ENCODE measurements at regions not wholly inside any gene's neighbourhood (a gene's known extent, or its start where the extent isn't known, plus 50 kb on each side); places are given as distances from the start of the nearest gene placed in this dataset.

DNA sequence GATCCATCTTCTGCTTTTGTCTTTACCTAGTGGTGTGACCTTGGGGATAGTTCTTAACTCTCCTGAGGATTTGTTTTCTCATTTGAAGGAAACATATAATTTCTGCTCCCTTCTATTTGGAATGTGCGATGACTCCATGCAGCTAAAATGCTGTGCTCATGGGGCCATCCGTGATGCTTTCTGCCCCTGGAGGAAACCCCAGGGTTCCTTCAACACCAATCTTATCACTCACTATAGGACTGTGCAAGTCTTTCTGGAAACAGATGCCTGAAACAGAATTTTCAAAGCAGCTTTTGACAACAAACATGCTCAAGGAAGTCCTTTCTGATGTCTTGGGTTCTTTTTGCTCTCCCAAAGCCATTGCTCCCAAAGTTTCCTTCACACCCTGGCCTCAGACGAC, 128.8 kb upstream of the GGTLC1 start:
- ATAC-seq, result no peak
- Mint-ChIP-seq H3K4me3 (no peak overlapping the region), H3K4me1 (peaks cover 9% of the 10 kb centered on the region), H3K27me3 (peaks cover 13% of the 10 kb centered on the region), H3K36me3 (no peaks in the 10 kb centered on the region), H3K27ac (no peak overlapping the region), H3K9me3 (peaks cover 3% of the 10 kb centered on the region)

DNA sequence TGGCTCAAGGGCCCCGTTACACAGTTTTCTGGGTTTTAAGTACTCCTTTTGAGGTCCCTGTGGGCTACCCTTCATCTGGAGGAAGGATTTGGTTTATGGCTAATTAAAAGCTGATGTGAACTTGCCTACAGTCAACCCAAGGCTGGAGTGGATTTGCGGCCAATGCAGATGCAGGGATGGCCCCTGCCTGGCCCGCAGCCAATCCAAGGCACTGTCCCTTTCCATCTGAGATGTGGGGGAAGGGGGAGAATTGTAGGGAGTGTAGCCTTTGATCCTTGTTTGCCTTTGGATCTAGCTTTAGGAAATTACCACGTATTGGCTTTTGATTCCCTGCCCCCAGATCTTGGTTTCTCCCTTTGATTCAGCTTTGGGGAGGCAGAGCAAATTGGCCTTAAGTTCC, 128.0 kb upstream of the GGTLC1 start:
- Mint-ChIP-seq H3K36me3 (no peaks in the 10 kb centered on the region), H3K27ac (no peak overlapping the region), H3K9me3 (peaks cover 3% of the 10 kb centered on the region), H3K27me3 (peaks cover 13% of the 10 kb centered on the region), H3K4me1 (peaks cover 9% of the 10 kb centered on the region), H3K4me3 (no peak overlapping the region)
- no peak for ATAC-seq

DNA sequence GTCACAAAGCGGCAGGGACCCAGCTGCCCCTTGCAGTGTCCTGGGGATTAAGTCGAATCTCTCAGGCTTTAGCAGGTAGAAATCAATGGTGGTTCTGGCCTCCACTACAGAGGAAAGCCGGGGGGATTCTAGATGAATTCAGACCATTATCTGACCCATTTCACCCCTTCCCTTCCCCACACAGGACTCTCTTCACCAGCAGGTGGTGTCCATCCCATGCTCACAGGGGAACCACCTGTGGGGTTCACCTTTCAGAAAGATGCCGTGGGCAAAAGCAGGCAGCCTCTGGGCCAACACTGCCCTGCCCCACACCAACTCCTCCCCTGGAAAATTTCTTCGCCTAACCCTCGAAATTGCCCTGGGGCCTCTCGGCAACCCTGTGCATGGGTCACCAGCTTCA, 123.8 kb upstream of the GGTLC1 start:
- Mint-ChIP-seq H3K36me3 (no peaks in the 10 kb centered on the region), H3K27ac (no peak overlapping the region), H3K27me3 (peaks cover under 1% of the 10 kb centered on the region), H3K9me3 (no peaks in the 10 kb centered on the region), H3K4me1 (peaks cover 6% of the 10 kb centered on the region), H3K4me3 (no peak overlapping the region)
- ATAC-seq, result no peak

DNA sequence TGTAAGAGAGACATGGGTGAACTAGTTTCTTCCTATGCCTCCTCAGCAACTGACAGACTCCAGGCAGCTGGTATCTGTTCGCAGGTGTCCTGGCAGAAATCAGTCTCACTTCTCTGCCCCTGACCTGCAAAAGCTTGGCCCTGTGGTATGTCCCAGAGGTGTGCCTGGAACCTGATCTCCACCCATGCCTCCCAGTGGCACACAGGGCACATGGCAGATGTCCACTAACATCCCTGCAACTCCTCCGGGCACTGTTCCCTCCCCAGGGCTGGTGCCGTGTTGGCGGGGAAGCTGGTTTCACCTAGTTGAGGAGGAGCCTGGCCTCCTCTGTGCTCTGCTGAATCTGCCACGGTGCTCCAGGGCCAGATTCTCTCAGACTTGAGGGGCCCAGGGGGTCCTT, 123.3 kb upstream of the GGTLC1 start:
- Mint-ChIP-seq H3K4me1 (peaks cover 6% of the 10 kb centered on the region), H3K27ac (no peak overlapping the region), H3K36me3 (no peaks in the 10 kb centered on the region), H3K9me3 (no peaks in the 10 kb centered on the region), H3K27me3 (no peaks in the 10 kb centered on the region), H3K4me3 (no peak overlapping the region)
- no peak for ATAC-seq

DNA sequence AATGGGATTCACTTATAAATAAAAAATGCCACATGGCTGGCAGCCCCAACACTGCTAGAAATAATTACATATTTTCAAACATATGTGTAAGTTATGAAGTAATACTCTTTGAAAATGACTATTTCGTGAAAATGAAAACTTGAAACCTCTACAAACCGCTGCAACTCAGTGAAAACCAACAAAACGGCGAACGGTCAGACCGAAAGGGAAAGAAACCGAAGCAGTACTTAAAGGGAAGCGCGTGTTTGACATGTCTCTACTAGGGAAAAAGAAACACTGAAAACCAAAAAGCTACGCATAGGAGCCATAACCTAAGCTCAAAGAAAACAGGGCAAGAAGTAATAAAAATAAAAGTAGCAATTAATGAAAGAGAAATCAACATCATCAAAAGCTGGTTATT, 121.0 kb upstream of the GGTLC1 start:
- peaks cover 6% of the 10 kb centered on the region for H3K4me1 Mint-ChIP-seq
- no peaks in the 10 kb centered on the region for H3K27me3 Mint-ChIP-seq
- H3K4me3 Mint-ChIP-seq, result peak overlapping the region; percentile 62
- H3K36me3 Mint-ChIP-seq, result no peaks in the 10 kb centered on the region
- no peak overlapping the region for H3K27ac Mint-ChIP-seq
- no peak for ATAC-seq
- H3K9me3 Mint-ChIP-seq, result no peaks in the 10 kb centered on the region

DNA sequence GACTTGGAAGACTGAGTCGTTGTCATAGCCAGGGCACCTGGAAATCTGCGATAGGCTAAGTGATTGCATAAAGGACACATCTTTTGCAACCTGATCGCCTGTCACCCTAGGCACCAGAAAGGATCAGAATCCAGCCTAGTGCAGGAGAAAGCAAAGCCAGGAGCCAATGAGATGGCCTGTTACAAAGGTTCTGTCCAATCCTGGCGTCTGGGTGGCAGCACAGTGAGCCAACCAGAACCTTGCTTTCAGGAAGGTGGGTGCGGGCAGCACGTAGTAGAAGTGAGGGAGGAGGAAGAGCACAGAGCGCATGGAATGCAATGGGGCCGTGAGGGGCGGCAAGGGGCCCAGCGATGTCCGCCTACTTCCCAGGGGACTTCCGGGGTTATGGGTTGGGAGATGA, 120.4 kb upstream of the GGTLC1 start:
- no peaks in the 10 kb centered on the region for H3K36me3 Mint-ChIP-seq
- H3K4me3 Mint-ChIP-seq, result peak overlapping the region; percentile 62
- H3K9me3 Mint-ChIP-seq, result no peaks in the 10 kb centered on the region
- H3K4me1 Mint-ChIP-seq, result peaks cover 6% of the 10 kb centered on the region
- peak; percentile 67 for ATAC-seq
- H3K27ac Mint-ChIP-seq, result no peak overlapping the region
- H3K27me3 Mint-ChIP-seq, result no peaks in the 10 kb centered on the region

DNA sequence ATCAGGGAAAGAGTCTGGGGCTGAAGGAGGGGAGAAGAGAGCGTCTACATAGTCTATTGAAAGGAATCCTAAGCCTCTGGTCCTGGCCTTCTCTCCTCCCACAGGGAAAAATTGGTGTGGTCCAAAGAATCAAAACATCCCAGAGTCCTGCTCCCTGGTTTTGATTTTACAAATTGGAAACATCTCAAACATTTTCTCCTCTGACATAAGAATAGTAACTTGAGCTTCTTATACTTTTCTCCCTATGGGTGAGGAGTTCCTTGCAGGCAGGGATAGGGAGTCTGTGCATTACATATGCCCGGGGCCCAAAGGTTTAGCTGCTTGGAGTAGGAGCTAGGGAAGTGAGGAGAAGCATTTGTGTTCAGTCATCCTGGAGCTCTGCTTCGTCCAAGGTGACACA, 120.0 kb upstream of the GGTLC1 start:
- no peak for ATAC-seq
- Mint-ChIP-seq H3K9me3 (no peaks in the 10 kb centered on the region), H3K4me1 (peaks cover 6% of the 10 kb centered on the region), H3K27ac (no peak overlapping the region), H3K36me3 (no peaks in the 10 kb centered on the region), H3K4me3 (no peak overlapping the region), H3K27me3 (no peaks in the 10 kb centered on the region)

DNA sequence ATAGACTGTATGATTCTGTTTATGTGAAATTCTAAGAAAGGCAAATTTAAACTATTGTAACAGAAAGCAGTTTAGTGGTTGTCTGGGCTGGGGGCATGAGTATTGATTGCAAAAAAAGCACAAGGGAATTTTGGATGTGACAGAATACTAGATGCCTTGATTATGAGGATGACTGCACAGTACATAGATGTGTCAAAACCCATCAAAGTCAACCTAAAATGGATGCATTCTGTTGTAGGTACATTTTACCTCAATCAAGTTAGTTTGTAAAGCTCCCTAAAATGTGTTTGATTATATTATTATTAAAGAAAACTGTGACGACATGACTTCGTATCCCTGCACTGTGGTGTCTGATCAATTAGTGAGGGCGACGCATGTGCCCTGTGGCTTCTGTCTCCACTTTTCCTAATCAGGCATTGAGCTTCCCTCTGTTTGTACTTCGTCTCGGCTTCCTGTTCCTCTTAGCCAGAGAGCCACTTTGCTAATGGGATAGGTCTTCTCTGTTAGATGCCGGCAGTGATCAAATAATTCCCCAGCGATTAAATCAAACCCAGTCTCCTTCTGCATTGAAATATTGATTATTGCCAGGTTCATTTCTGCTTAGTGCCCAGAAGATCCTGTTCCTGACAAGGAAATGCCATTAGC, 118.3 kb upstream of the GGTLC1 start:
- no peaks in the 10 kb centered on the region for H3K36me3 Mint-ChIP-seq
- no peaks in the 10 kb centered on the region for H3K9me3 Mint-ChIP-seq
- ATAC-seq, result no peak
- H3K27ac Mint-ChIP-seq, result no peak overlapping the region
- no peak overlapping the region for H3K4me3 Mint-ChIP-seq
- peaks cover 6% of the 10 kb centered on the region for H3K4me1 Mint-ChIP-seq
- H3K27me3 Mint-ChIP-seq, result peaks cover 12% of the 10 kb centered on the region

DNA sequence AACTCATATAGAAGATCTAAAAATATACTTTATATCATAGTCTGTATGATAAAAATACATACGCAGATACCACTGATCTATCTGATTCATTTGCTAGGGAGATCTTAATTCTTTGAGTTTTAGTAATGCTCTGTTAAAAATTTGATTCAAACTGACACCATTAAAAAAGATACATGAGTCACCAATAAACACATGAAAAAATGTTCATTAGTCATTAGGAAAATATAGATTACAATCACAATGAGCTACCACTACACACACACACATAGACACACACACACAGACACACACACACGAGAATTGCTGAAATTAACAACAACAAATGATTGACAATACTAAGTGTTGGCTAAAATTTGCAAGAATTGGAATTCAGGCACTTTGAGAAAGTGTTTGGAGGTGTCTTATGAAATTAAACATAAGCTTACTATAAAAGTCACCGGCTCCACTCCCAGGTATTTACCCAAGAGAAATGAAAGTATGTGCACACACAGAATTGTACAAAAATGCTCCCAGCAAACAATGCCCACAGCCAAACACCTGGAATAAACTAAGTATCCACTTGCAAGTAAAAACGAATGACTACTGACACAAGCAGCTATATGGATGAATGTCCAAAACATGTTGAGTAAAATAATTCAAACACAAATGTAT, 117.7 kb upstream of the GGTLC1 start:
- Mint-ChIP-seq H3K4me3 (no peak overlapping the region), H3K36me3 (no peaks in the 10 kb centered on the region), H3K9me3 (no peaks in the 10 kb centered on the region), H3K27me3 (peaks cover 12% of the 10 kb centered on the region), H3K4me1 (peaks cover 6% of the 10 kb centered on the region), H3K27ac (no peak overlapping the region)
- ATAC-seq, result no peak

DNA sequence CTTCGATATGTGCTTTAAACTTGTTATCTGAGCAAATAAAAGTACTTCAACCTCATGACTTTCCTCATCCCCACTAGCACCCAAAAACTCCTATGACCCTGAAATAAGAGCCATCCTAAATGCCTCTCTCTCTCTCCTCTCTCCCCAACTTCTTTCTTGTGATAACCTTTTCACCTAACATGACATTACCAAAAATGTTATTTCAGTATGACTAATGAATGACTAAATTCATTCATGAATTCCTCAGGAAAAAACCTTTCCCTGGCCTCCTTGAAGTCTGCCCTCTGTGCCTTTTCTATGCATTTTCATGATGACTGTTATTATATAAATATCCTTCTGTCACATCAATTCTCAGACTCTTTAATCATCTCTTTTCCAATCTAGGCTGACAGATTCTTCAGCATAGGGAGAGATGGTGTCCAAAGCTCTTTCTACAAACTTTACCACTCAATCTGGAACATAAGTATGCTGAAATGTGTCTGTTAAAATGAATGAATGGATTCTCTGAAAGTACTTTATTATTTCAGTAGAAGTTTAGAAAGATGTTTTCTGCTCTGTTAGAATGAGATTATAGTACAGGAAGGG, 114.3 kb upstream of the GGTLC1 start:
- H3K9me3 Mint-ChIP-seq, result no peaks in the 10 kb centered on the region
- no peaks in the 10 kb centered on the region for H3K4me1 Mint-ChIP-seq
- H3K27me3 Mint-ChIP-seq, result peaks cover 12% of the 10 kb centered on the region
- H3K27ac Mint-ChIP-seq, result no peak overlapping the region
- H3K4me3 Mint-ChIP-seq, result no peak overlapping the region
- ATAC-seq, result no peak
- H3K36me3 Mint-ChIP-seq, result no peaks in the 10 kb centered on the region

DNA sequence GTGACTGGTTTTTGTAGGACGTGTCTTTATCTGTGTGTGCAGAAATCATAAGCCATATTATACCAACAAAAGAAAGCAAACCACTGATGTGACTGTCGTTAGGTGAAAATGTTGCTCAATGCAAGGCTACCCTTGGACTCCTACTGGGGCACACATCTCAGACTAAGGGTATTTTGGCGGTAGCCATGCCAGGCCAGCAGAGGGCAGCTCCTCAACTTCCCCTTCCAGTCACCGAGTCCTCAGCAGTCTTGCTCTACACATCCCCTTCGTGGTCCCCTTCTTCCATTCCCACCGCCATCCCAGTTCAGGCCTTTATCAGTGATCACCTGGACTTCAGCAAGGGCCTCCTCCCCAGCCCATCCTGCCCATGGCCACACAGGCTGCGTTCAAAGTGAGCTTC, 113.7 kb upstream of the GGTLC1 start:
- Mint-ChIP-seq H3K4me3 (no peak overlapping the region), H3K27ac (no peak overlapping the region), H3K9me3 (no peaks in the 10 kb centered on the region), H3K36me3 (no peaks in the 10 kb centered on the region), H3K4me1 (no peaks in the 10 kb centered on the region), H3K27me3 (peaks cover 12% of the 10 kb centered on the region)
- peak; percentile 25 for ATAC-seq

DNA sequence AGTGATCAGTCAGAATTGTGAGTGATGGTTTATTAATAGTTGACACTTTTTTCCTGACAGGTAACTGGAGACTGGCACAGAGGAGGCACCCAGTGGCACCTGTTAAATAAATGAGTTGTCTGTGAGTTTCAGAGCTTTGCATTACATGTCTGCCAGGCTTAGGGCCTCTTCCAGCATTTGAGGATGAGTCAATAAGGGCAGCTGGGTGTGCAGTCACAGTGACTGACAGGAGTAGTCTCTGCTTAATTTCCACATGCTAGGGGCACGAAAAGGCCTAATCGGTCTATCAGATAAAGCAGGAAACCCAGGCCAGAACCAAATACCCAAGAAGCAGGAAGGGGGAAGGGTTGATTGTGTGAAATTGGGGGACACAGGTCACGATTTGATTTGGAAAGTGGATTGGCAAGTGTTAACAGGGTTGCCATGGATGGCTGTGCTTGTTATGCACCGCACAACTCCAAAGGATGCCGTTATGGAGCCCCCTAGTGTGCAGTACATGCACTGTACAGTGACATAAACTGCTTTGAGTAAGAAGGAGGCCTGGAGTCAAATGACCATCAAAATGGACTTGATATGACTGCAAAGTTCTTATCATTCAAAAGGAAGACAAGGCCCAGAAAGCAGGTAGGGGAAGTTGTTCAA, 111.9 kb upstream of the GGTLC1 start:
- peak; percentile 55 for ATAC-seq
- Mint-ChIP-seq H3K36me3 (no peaks in the 10 kb centered on the region), H3K27me3 (peaks cover 12% of the 10 kb centered on the region), H3K4me3 (no peak overlapping the region), H3K4me1 (no peaks in the 10 kb centered on the region), H3K27ac (no peak overlapping the region), H3K9me3 (no peaks in the 10 kb centered on the region)

DNA sequence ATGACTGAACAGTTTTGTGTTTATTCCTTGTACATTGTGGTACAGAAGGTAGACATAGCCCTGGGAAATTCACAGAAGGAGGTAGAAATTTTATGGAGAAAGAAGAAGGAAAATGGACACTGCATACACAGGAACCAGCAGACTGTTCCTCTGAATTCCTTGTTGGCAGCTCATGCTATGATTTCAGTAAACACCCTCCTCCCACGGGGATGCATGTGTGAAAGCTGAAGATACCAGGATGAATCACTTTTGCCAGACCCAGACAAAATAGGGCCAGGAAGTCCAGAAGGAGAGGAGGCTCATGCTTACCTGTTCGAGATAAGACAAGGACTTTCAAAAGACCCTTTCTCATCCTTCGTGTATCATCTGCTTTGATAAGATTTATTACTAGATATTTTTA, 110.3 kb upstream of the GGTLC1 start:
- H3K27ac Mint-ChIP-seq, result no peak overlapping the region
- no peak overlapping the region for H3K4me3 Mint-ChIP-seq
- H3K36me3 Mint-ChIP-seq, result no peaks in the 10 kb centered on the region
- no peaks in the 10 kb centered on the region for H3K4me1 Mint-ChIP-seq
- peaks cover 12% of the 10 kb centered on the region for H3K27me3 Mint-ChIP-seq
- no peak for ATAC-seq
- no peaks in the 10 kb centered on the region for H3K9me3 Mint-ChIP-seq

DNA sequence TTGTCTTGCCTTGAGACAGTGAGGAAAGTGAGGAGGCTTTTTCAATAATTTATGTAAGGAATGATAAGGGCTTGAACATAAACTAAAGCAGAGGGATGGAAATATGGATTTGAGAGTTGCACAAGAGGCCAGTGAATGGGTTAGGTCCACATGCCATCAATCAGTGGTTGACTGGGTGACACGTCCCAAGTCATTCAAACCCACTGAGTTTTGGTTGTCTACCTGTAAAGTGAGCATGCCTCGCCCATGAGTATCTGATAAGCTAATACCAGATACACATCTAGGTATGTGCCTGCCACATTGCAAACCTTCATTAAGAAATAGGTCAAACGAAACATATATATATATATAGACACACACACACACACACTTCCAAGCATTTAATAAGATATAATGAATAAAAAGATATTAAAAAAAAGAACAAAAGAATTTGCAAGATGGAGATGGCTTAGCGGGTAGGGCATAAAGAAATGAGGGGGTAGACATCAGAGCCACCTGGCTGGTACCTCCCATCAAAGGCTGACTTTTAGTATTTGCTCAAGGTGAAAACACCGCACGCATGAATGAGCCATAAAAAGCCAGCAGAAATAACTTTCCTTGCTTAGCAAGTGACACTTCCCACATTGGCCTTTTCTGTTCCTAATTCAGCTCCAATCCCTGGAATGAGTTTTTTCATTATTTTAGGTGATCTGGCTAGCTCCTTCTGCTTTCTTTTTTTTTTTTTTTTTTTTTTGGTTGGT, 109.1 kb upstream of the GGTLC1 start:
- H3K4me3 Mint-ChIP-seq, result no peak overlapping the region
- peaks cover 7% of the 10 kb centered on the region for H3K27me3 Mint-ChIP-seq
- H3K9me3 Mint-ChIP-seq, result no peaks in the 10 kb centered on the region
- no peak overlapping the region for H3K27ac Mint-ChIP-seq
- H3K4me1 Mint-ChIP-seq, result no peaks in the 10 kb centered on the region
- H3K36me3 Mint-ChIP-seq, result no peaks in the 10 kb centered on the region
- no peak for ATAC-seq

DNA sequence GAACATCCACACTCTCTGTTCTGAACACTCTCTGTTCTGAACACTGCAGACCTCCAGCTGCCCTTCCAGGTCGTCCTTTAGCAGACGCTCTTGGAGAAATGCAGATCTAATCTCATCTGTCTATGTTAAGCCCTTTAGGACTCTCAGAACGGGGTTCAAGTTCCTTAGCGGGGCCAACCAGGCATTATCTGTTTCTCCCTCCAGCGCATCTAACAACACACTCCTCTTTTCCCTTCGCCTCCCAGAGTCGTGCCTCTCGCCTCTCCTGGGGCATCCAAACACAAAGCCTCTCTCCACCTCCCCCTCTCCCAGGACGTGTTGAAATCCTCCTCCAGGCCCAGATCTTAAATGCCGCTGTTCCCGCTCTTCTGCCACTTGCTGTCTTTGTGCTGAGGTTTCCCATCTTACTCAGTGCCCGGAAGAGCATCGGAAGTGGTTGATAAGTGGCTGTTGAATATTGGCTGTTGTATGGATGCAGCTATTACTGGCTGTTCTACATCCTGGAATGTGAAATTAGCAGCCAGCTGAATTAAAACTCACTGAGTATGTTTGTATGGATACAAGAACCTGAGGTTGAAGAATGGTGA, 108.4 kb upstream of the GGTLC1 start:
- H3K4me1 Mint-ChIP-seq, result no peaks in the 10 kb centered on the region
- H3K27ac Mint-ChIP-seq, result no peak overlapping the region
- no peak overlapping the region for H3K4me3 Mint-ChIP-seq
- peaks cover 7% of the 10 kb centered on the region for H3K27me3 Mint-ChIP-seq
- no peak for ATAC-seq
- no peaks in the 10 kb centered on the region for H3K36me3 Mint-ChIP-seq
- no peaks in the 10 kb centered on the region for H3K9me3 Mint-ChIP-seq
